Esophagus muscularis mucosa (tissue), 4 donors: ENCODE measurements at regions not wholly inside any gene's neighbourhood (a gene's known extent, or its start where the extent isn't known, plus 50 kb on each side); places are given as distances from the start of the nearest gene placed in this dataset.

Experiments
- DNase-seq: peaks from one replicate; pipeline ENCODE4 v3.0.0-alpha.2; 2017; ENCODE audit errors: extremely low spot score
- H3K27ac ChIP-seq, 4 donors: fragments of 200-600 bp; sonication (generic); replicated peaks in 1 of 4; 1 replicate in 3 of 4; 2 replicates in 1 of 4; pipeline ENCODE4 v1.5.1; 2016 to 2019; ENCODE audit warnings: mild to moderate bottlenecking in 1 of 4
- H3K27me3 ChIP-seq, 4 donors: fragments of 200-600 bp; sonication (generic); one replicate each; pipeline versions ENCODE4 v1.5.1 to v1.6.0; 2016 to 2019
- H3K36me3 ChIP-seq, 4 donors: fragments of 200-600 bp; sonication (generic); one replicate each; pipeline ENCODE4 v1.5.1; 2016 to 2019
- H3K4me1 ChIP-seq, 4 donors: fragments of 200-600 bp; sonication (generic); one replicate each; pipeline ENCODE4 v1.5.1; 2016 to 2019
- H3K4me3 ChIP-seq, 4 donors: fragments of 200-600 bp; sonication (generic); 1 replicate in 2 of 4; 2 replicates in 2 of 4; pipeline ENCODE4 v1.5.1; 2016 to 2019; ENCODE audit warnings: mild to moderate bottlenecking in 4 of 4, moderate library complexity in 1 of 4
- H3K9me3 ChIP-seq, 4 donors: fragments of 200-600 bp; sonication (generic); 1 replicate in 3 of 4; 2 replicates in 1 of 4; pipeline ENCODE4 v1.5.1; 2016 to 2019
- CTCF ChIP-seq, 3 experiments: fragments of 200-600 bp in 2 of 3; fragments of 450-650 bp in 1 of 3; sonication (generic) in 2 of 3; IDR thresholded peaks; one replicate each; pipeline ENCODE4 v1.5.1; 2017 to 2019; ENCODE audit warnings: antibody characterized with exemption in 3 of 3, mild to moderate bottlenecking in 2 of 3, moderate library complexity in 1 of 3
- EP300 ChIP-seq: sonication (generic); formaldehyde crosslinking; IDR thresholded peaks from one replicate; pipeline ENCODE4 v1.6.1; 2017; ENCODE audit warnings: antibody characterized with exemption
- POLR2A ChIP-seq: fragments of 450-650 bp; IDR thresholded peaks from one replicate; pipeline ENCODE4 v1.6.1; 2017; ENCODE audit warnings: antibody characterized with exemption, moderate library complexity, mild to moderate bottlenecking, low read depth
- POLR2AphosphoS5 ChIP-seq, 2 donors: sonication (generic); formaldehyde crosslinking; IDR thresholded peaks; one replicate each; pipeline ENCODE4 v1.6.1; 2017; ENCODE audit warnings: antibody characterized with exemption in 2 of 2
- whole genome bisulfite sequencing: methylation state at CpG from one replicate; pipeline ENCODE4 v1.1.5; 2018; 5-methylcytosine and 5-hydroxymethylcytosine counted together
- intact Hi-C: fragments of 100-400 bp; cut with DNase I; formaldehyde crosslinking; loops from one replicate; pipeline ENCODE4 v1.15.1; 2023

GRCh38 chr4:175103403-175103802 is 185.2 kb downstream of the ADAM29 start:
- Histone ChIP-seq H3K9me3 (no peaks in the 10 kb centered on the region), H3K27me3 (no peaks in the 10 kb centered on the region), H3K36me3 (no peaks in the 10 kb centered on the region), H3K27ac (no peak overlapping the region), H3K4me3 (no peak overlapping the region), H3K4me1 (no peaks in the 10 kb centered on the region)
- TF ChIP-seq POLR2A: no peak
- no peak for TF ChIP-seq CTCF (IDR thresholded peaks at IDR 0.05)
- TF ChIP-seq EP300: no peak
- TF ChIP-seq POLR2AphosphoS5 (IDR thresholded peaks at IDR 0.05): no peak
- 86% methylated on average over 2 of the region's 2 CpGs for WGBS
- intact Hi-C loops: no loop called here
- DNase-seq: no peak

GRCh38 chr4:175106301-175106700 is 188.1 kb downstream of the ADAM29 start:
- 43% methylated on average over 2 of the region's 2 CpGs for WGBS
- H3K4me1 ChIP-seq: no peaks in the 10 kb centered on the region
- no peaks in the 10 kb centered on the region for H3K27me3 ChIP-seq
- no peak overlapping the region for H3K27ac ChIP-seq
- TF ChIP-seq EP300: no peak
- no peak for TF ChIP-seq CTCF (IDR thresholded peaks at IDR 0.05)
- no peak for TF ChIP-seq POLR2AphosphoS5 (IDR thresholded peaks at IDR 0.05)
- H3K36me3 ChIP-seq: no peaks in the 10 kb centered on the region
- peaks cover 0 to 17% (median 10%) of the 10 kb centered on the region in 4 donors for H3K9me3 ChIP-seq
- intact Hi-C loops: no loop called here
- no peak overlapping the region for H3K4me3 ChIP-seq
- DNase-seq: no peak

- DNase-seq: no peak
- Histone ChIP-seq H3K27me3 (no peaks in the 10 kb centered on the region), H3K4me3 (no peak overlapping the region), H3K36me3 (no peaks in the 10 kb centered on the region), H3K4me1 (no peaks in the 10 kb centered on the region), H3K9me3 (peaks cover 0 to 17% (median 10%) of the 10 kb centered on the region in 4 donors), H3K27ac (no peak overlapping the region)
- no peak for TF ChIP-seq EP300
- TF ChIP-seq POLR2AphosphoS5 (IDR thresholded peaks at IDR 0.05): no peak
- TF ChIP-seq CTCF (IDR thresholded peaks at IDR 0.05): no peak
- no peak for TF ChIP-seq POLR2A
- intact Hi-C loops: no loop called here
- WGBS: 89% methylated on average over 4 of the region's 5 CpGs
Measured at GRCh38 chr4:175109933-175110332, 191.8 kb downstream of the ADAM29 start.

GRCh38 chr4:175125410-175126068 is 207.4 kb downstream of the ADAM29 start:
- intact Hi-C loops: no loop called here
- WGBS: 88% methylated on average over 4 of the region's 4 CpGs
- DNase-seq: no peak
- Histone ChIP-seq H3K9me3 (peaks cover 0 to 32% (median 19%) of the 10 kb centered on the region in 4 donors), H3K27ac (no peak overlapping the region), H3K36me3 (no peaks in the 10 kb centered on the region), H3K4me3 (no peak overlapping the region), H3K27me3 (no peaks in the 10 kb centered on the region), H3K4me1 (no peaks in the 10 kb centered on the region)
- TF ChIP-seq CTCF (IDR thresholded peaks at IDR 0.05): no peak
- no peak for TF ChIP-seq POLR2A
- no peak for TF ChIP-seq EP300
- no peak for TF ChIP-seq POLR2AphosphoS5 (IDR thresholded peaks at IDR 0.05)

GRCh38 chr4:175127314-175127713 is 209.2 kb downstream of the ADAM29 start:
- WGBS: 94% methylated on average over 2 of the region's 2 CpGs
- Histone ChIP-seq H3K27me3 (no peaks in the 10 kb centered on the region), H3K27ac (no peak overlapping the region), H3K36me3 (no peaks in the 10 kb centered on the region), H3K9me3 (peaks cover 0 to 17% (median 8%) of the 10 kb centered on the region in 4 donors), H3K4me1 (no peaks in the 10 kb centered on the region), H3K4me3 (no peak overlapping the region)
- intact Hi-C loops: no loop called here
- DNase-seq: no peak
- TF ChIP-seq CTCF (IDR thresholded peaks at IDR 0.05) (no peak), POLR2A (no peak), EP300 (no peak)
